ENCODE measurements at regions not wholly inside any gene's neighbourhood (a gene's known extent, or its start where the extent isn't known, plus 50 kb on each side); places are given as distances from the start of the nearest gene placed in this dataset.
A peak's percentile ranks its signal among the peaks of the same experiment; 100 is the strongest.

DNA sequence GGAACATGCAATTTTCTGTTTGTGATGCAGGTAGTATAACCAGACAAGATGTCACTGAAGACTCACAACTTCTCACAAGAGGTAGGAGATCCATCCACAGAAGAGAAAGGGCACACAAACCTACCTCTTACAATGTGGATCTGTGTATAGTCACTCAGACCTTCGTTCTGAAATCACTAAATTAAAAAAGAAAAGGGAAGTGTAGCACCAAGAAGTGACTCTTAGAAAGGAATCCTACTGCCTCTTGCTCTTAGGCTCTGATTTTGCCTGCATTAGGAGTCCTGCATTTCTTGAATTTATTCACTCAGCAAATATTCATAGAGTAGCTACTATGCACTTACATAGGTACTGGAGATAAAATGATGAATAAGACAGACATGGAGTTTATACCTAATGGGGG is 347.6 kb downstream of the BMP4 start:
- DNase-seq, result no peak

DNA sequence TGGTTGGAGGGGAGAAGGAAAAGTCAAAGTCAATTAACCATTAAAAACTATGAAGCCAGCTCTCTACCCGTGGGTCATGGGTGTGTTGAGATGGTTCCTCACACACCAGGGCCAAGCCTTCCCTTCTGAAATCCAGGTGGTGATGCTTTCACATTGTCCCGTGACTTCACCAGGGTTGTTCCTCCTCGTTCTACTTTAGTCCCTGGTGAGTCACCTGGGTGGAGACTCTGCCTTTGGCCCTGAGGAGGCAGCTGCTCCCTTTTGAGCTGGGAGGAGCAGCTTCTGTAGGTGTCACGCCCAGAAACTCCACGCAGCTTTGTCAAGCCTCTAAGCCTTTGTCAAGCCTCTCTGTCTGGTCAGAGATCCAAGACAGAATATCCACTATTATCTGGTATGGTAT is 348.3 kb downstream of the BMP4 start:
- no peak for DNase-seq

DNA sequence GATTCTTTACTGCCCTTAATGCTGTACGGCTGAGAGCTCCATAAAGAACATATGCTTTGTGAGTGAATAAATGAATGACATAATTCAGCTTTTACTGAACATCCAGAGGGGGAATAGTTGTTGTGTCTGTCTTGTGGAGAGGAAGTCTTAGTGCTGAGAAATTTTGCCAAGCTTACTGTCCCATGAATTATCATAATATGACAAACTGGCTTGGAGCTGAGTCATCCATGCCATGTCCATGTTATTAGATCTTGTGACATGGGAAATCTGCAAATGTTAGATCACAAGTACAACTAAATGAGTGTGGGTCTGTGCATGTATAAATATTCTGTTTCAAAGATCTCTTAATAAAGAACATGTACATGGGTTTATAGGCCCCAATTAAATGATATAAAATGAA is 350.4 kb downstream of the BMP4 start:
- no peak for DNase-seq

DNA sequence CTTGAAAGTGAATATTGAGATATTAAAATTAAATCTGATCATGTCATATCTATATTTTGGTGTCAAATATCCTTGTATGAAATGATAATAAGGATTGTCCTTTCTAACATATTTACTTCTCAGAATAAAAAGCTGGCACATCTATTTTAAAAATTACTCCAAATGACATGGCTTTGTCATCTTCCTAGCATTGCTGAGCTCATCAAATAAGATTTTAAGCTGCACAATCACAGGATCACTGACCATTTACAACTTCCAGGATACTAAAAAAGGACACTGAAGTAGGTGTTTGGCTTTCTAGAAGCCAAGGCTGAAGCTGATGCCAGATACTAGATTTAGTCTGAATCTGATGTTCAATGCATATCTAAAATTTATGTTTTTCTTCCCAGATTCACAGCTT is 351.1 kb downstream of the BMP4 start:
- DNase-seq, result no peak

DNA sequence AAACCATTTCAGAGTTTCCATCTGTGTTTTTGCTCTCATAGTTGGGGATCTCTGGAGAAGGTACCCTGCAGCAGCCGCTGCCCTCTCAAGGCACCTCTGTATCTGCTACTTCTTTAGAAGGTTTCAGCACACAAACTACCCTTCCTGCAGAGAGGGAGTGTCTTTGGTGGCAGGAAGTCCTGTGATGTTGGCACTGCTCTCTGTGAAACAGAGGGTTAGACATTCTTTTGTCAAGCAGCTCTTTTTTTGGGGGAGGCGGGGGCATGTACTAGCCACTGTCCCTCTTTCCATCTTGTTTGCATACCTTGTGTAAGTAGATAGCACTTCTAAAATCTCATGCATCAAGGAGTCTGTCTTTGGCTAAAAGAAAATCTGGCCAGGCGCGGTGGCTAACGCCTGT is 352.6 kb downstream of the BMP4 start:
- DNase-seq, result no peak

DNA sequence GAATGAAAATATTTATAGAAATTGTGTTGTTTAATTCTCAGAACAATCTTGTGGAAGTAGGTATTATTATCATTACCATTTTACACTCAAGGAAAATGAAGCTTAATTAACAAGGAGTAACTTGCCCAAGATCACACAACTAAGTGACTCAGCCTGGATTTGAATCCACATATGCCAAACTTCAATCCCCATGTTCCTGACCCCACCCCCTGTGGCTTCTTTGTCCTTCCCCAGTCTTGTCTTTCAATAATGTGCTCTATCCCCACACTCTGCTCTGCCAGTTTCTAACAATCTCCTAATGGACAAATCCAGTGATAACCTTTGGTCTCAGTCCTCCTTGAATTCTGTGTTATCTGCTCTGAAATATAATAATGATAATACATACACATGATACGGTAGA is 355.2 kb downstream of the BMP4 start:
- DNase-seq, result no peak

DNA sequence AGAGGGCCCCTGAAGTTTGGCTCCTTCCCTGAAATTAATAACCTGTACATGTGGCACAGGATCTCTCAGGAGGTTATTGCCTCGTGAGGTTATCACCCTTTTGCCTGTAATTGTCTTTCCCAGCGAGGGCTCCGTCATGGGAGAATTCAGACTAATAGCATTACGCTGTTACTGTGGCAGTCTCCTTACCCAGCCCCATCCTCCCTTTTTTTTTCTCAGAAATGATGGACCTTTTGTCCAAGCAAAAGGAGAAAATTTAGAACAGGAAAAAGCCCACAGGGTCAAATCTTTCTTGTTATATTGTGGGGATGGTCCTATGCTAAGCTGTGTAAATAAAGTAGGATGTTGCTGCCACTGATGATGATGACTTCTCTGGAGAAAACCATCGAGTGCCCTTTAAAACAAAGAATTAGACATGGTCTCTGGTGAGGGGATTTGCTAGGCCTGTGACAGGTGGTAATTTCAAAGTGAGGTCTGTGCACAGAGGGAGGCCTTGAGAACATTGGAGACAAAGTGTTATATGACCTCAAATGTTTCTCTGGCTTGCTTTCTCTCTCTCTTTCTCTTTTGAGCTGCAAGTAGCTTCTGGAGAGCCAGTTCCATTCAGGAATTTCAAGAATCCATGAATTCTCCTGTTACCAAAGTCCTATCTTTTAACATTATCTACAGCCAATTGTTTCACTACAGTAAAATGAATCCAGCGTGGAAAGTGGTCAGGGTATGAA is 357.2 kb downstream of the BMP4 start:
- DNase-seq, result no peak

DNA sequence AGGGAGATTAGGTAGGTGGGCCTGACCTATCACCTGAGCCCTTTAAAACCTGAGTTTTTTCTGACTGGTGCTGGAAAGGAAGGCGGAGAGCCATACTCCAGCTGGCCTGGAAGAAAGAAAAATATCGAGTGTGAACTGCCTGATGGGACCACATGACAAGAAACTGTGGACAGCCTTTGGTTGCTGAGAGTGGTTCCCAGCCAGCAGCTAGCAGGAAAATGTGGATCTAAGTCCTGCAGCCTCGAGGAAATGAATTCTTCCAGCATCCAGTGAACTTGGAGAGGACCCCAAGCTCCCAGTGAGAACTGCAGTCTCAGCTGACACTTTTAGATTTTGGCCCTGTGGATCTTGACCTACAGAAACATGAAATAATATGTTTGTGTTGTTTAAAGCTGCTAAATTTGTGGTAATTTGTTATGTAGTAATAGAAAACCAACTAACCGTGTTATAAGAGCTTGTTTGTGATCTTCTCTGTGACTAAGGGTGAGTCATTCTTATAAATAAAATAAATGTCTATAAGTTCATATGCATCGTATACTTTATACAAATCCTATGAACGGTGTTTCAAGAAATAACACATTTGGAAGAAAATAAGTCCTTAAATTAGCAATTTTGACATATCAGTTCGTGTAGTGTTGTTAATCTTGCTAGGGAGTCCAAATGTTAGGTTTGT is 359.6 kb downstream of the BMP4 start:
- no peak for DNase-seq

DNA sequence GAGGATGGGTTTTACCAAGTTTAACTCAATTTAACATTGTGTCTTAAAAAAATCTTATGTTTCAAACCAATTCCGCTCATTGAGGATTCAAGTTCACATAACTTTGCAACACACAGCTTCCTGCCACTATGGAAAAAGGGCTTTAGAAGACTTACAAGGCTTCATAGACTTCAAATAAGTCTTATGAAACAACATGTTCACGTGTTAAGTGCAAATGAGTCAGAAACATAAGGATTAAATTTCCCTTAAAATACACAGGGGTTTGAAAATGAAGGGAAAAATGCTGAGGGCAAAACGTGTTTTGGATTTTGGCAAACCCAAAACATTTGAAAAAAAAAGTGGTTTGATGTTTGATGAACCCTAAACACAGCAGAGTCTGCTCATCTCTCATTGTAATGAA is 364.8 kb downstream of the BMP4 start:
- no peak for DNase-seq

DNA sequence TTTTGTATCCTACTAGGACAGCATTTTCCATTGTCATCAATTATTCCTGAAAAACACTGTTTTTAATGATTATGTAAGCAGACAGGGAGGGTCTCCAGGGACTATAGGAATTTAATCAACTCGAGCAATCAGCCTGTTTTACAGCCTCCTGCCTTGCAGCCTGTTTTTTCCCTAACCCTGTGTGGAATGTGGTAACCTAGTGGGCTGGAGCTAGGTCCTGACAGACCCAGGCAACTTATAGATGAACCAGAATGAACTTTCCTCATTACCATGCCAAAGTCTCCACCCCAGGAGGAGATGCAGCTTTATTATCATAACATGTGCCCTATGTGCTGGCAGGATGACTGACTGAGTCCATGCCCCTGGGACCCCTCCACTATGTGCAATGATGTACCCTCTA is 375.1 kb downstream of the BMP4 start:
- DNase-seq, result no peak

DNA sequence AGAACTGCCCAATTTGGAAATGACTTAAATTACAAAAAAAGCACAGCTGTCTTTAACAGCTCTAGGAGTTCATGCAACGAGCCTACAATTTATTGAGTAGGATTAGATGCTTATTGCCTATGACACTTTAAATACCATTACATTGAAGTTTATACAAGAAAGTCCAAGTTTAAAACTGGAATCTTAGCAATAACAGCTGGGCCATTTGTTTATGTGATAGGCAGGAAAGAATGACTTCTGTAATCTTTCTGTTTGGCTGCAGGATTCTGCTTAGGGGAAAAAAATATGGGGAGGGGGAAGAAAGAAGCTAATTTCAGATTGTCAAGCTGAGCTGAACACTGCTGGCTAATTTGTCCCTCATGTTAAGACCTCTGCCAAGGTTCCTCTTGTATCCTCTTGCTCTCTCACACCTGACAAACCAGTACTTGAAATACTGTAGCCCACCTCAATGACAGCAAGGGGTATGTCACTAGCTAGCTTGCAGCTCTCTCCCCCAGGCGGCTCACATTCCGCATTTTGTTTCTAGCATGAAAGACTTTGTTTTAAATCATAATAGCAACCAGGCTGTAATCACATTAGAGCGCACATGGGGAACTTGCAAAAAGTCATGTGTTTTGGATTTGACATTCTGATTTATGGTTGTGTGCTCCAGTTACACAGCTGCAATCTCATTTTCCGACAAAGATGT is 384.8 kb downstream of the BMP4 start:
- DNase-seq, result peak; percentile 37

DNA sequence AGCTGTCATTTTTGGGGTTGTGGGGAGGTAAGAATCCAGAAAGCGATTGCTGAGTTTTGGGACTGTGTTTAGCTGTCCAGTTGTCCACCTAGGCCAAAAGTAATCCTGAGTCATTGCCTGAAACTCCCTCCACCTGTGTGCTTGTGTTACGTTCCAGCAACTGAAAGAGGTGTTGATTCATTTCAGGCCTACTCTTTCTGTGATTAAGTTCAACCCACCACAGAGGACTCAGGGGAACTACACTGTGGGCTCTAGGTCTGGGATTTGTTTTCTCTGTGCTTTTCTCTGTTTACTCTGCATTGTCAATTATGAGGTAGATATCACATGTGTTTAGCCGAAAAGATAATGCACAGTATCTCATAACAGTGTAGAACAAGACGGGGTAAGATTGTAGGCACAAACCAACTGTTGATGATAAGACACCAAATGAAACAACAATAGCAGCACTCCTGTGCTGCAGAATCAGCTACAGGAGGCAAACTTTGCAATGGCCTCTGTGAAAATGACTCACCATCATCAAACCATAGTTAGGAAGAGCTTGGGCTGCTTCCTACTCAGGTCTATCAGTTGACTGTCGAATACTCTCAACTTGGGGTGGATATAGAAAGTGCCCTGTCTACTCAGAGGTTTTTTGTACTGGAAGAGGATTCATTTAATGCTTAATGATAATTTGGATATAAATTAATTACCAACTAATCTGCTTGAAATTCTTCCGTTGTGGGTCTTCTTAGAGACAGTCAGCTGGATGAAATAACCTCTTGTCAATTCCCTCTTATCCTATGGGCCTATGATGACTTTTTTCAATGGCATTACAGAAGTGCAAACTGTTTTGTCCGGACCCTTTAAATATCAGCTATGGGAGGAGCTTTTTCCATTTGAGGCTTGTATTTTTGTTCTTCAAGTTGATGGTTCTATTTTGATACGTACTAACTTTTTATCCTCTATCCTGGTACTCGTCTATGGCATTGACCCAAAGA is 385.9 kb downstream of the BMP4 start:
- no peak for DNase-seq

DNA sequence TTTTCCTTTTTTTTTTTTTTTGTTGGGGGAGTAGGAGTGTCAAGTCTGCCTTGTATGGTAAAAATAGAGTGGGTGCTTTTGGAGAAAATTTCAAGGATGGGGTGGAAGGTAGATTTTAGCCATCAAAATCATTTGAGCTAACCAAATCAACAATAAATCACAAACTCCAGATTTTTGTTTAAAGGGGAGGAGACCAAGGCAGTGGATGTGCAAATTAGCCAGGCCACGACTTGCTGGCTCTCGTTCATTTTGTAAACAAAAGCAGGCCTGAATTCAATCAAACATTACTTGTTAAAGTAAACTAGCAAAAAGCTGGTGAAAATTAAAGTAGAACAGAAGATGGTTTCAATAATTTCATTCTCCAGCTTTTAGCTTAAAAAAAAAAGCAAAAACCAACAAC is 387.2 kb downstream of the BMP4 start:
- no peak for DNase-seq

DNA sequence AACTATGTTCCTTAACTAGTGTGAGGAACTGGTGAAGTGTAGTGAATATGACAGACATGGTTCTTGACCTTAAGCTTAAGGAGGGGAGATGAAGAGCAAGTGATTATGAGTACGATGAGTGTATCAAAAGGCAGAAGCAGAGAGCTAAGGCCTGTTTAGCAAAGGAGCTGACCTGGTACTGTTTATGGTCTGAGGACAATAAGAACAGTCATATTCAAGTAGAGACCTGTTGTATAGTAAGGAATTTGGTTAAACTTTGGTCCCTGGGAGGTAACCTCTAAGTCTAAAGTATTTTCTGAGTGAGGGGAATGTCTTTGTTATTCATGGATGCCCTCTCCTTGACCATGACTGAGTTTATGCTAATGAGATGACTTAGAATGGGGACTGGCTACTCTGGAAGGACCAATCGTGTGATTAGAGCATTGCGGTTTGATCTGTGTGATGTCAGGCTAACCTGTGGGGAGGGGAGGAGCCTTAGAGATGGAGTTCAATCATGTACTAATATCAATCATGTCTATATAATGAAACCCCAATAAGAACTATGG is 389.3 kb downstream of the BMP4 start:
- no peak for DNase-seq

DNA sequence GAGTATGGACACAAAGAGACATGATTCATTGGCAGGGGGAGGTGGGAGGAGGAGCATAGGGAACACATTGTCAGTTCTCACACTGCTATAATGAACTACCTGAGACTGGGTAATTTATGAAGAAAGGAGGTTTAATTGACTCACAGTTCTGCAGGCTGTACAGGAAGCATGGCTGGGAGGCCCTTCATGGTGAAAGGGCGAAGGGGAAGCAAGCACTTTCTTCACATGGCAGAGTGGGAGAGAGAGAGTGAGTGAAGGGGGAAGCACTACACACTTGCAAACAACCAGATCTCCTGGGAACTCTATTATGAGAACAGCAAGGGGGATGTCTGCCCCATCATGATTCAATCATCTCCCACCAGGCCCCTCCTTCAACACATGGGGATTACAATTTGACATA is 391.8 kb downstream of the BMP4 start:
- no peak for DNase-seq

DNA sequence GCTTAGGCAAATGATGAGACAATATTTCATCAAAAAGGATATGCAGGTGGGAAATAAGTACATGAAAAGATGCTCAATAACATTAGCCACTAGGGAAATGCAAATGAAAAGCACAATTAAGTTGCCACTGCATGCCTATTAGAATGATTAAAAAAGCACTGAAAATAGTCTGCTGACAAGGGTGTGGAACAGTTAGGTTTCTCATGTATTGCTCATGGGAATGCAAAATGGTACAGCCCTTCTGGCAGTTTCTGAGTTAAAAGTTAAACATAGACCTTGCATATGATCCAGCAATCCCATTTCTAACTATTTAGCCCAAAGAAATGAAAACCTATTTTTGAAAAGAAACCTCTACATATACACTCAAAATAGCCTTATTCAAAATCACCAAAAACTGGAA is 393.0 kb downstream of the BMP4 start:
- DNase-seq, result no peak

DNA sequence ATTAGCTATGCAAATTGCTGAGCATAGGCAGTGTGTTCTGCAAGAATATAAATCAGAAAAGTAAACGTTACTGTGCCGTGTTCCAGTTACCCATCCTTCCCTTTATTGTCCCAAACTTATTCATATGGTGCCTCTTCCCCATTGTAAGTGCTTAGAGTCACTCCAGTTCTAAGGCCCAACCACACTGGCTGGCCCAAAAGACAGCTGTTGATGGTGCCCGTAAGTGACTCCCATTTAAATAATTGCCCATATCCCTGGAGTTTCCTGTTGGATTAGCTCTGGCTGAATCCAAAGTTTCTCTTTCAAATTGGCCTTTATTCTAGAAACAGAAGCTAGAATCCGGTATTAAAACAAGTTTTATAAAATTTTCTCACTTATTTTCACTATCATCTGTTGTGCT is 400.1 kb upstream of the DDHD1 start:
- no peak for DNase-seq

DNA sequence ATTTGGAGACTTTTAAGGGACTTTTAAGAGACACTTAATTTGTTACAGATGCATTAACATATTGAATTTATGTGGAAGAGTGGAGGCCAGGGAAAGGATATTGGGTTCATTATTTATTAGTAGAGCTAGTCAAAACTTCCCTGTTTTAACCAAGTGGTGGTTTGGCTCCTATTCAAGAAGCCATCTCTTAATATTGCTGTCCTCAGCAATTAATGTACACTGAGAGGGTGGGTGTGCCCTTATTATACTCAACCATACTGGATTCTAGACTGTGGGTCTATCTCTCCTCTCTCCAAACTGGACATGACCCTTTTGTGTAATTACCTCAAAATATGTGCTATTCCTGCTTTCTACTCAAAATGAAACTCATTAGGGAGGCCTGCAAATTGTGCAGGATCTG is 398.7 kb upstream of the DDHD1 start:
- no peak for DNase-seq

DNA sequence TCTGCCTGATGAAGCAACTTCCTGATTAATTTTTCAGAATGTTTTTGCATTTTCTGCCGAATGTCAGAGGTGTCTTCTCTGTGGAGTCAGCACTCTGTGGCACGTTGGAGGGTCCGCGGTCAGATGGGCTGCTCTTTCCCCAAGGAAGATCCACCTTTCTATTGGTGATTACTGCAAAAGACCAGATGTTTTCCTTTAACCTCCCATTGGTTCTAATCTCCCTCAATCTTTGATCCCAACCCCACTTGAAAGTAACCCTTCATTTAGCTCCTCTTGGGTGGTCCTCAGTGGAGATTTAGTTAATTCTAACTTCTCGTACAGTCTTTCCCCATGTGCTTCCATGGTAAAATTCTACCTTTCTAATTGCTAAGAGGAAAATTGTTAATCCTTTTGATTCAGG is 397.7 kb upstream of the DDHD1 start:
- no peak for DNase-seq

DNA sequence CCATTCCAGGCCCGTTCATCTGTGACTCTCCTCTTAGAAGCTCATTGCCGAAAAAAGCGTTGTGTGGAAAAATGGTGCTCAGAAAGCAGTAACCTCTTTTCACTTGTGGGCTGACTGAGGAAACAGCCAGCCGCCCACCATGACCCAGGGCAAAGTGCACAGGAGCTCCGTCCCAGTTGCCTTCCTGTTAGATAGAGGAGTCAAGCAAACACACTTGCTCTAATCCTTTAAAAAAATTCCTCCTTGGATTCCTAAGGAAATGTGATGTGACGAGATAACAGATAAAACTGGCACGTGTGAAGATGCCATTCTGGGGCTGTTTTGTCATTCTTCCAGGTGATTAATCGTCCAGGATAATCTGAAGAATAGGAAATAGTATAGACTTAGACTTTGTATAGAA is 396.8 kb upstream of the DDHD1 start:
- no peak for DNase-seq

DNA sequence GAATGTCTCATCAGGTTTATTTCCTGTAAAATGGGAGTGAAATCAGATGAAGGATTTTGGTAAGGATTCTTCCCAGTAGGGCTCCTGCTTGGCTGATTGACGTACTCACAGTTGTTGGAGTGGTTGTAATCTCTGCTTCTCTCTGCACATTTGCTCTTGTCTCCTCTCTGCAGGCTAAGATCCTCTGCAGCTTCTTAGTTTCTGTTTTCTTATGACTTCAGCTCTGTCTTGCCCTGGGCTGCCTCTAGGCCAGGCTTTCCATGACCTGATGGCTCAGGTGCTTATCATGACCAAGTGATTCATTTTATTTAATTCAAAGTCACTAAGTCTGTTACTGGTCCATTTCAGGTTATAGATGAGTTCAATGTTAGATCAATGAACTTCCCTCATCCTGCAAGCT is 394.5 kb upstream of the DDHD1 start:
- no peak for DNase-seq

DNA sequence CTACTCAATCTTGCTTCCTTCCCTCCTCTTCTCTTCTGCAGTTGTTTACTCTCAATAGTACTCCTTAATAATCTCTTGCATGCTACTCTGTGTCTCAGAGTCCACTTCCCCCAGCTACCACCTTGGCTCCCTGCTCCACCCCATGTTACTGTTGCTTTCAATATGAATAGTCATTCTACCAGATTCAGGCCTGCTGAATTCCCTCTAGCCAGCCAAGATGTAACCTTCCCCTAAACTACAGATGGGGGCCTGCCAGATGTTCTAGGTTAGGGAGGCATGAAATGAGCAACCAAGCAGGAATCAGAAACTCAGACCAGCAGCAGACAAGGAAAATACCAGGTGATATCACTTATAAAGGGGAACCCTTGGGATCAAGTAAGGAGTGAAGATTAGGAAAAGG is 392.1 kb upstream of the DDHD1 start:
- no peak for DNase-seq

Measured in right kidney (tissue), 1 donor.